H1 (cell line): ENCODE measurements at regions not wholly inside any gene's neighbourhood (a gene's known extent, or its start where the extent isn't known, plus 50 kb on each side); places are given as distances from the start of the nearest gene placed in this dataset.

ENCODE experiments used
- CTCF ChIA-PET: fragments of 300-600 bp; sonication (Branson Sonifier 250); formaldehyde crosslinking; loops from one replicate; lab custom pipeline; 2021; ENCODE audit not compliant: partially characterized antibody; lab: Charles Lee
- POLR2A ChIA-PET: fragments of 300-600 bp; sonication (Branson Sonifier 250); formaldehyde crosslinking; loops from one replicate; lab custom pipeline; 2021; ENCODE audit warnings: inconsistent platforms; ENCODE audit not compliant: partially characterized antibody; lab: Charles Lee
- DNase-seq, 2 experiments: peaks; one replicate each; pipeline versions ENCODE4 v3.0.0 to v3.0.0-alpha.2; 2010 to 2022; ENCODE audit warnings: low spot score in 2 of 2, low read depth in 1 of 2, mixed read lengths in 1 of 2
- FAIRE-seq: peaks from 2 replicates; lab custom pipeline; 2011; peaks lifted over from hg19 to GRCh38; lab: Jason Lieb, UNC
- H2AFZ ChIP-seq: 2 replicates; pipeline ENCODE4 v1.8.1; 2012; ENCODE audit warnings: low read length, inconsistent platforms
- H2AK5ac ChIP-seq: 2 replicates; pipeline ENCODE4 v1.6.1; 2013; ENCODE audit warnings: low read depth, low read length
- H2BK120ac ChIP-seq: replicated peaks from 2 replicates; pipeline ENCODE3; 2013; ENCODE audit warnings: low read depth, low read length, inconsistent platforms
- H2BK12ac ChIP-seq: 2 replicates; pipeline ENCODE4 v1.6.1; 2013; ENCODE audit warnings: low read depth, low read length
- H2BK15ac ChIP-seq: 2 replicates; pipeline ENCODE4 v1.6.1; 2013; ENCODE audit warnings: low read length
- H2BK20ac ChIP-seq: 2 replicates; pipeline ENCODE4 v1.6.1; 2013; ENCODE audit warnings: low read length
- H2BK5ac ChIP-seq: 2 replicates; pipeline ENCODE4 v1.6.1; 2013; ENCODE audit warnings: low read depth, low read length
- H3K14ac ChIP-seq: 2 replicates; pipeline ENCODE4 v1.6.1; 2013; ENCODE audit warnings: inconsistent platforms; ENCODE audit not compliant: insufficient read length
- H3K18ac ChIP-seq: 2 replicates; pipeline ENCODE4 v1.6.1; 2013; ENCODE audit warnings: low read length; ENCODE audit errors: extremely low read depth
- H3K23ac ChIP-seq: 2 replicates; pipeline ENCODE4 v1.6.1; 2013; ENCODE audit warnings: inconsistent platforms; ENCODE audit not compliant: insufficient read length
- H3K23me2 ChIP-seq: 2 replicates; pipeline ENCODE4 v1.6.1; 2013; ENCODE audit warnings: low read depth, low read length
- H3K27ac ChIP-seq: 2 replicates; pipeline ENCODE4 v1.6.1; 2011; ENCODE audit warnings: low read depth, low read length, inconsistent platforms
- H3K27me3 ChIP-seq, 4 experiments: replicated peaks in 1 of 4; 1 replicate in 1 of 4; 2 replicates in 3 of 4; pipeline versions ENCODE4 v1.6.1 to v1.8.1; 2011 to 2013; ENCODE audit warnings: low read length in 3 of 4, mild to moderate bottlenecking in 3 of 4, inconsistent platforms in 2 of 4, mixed read lengths in 2 of 4, moderate library complexity in 1 of 4; ENCODE audit not compliant: control insufficient read depth in 3 of 4, insufficient read depth in 3 of 4; ENCODE audit errors: extremely low read depth in 1 of 4
- H3K36me3 ChIP-seq, 4 experiments: 2 replicates each; pipeline versions ENCODE4 v1.6.1 to v1.8.1; 2011 to 2013; ENCODE audit warnings: mild to moderate bottlenecking in 4 of 4, low read length in 3 of 4, moderate library complexity in 2 of 4, control low read depth in 1 of 4, inconsistent platforms in 1 of 4; ENCODE audit not compliant: insufficient read depth in 4 of 4, control insufficient read depth in 2 of 4
- H3K4ac ChIP-seq: replicated peaks from 2 replicates; pipeline ENCODE3; 2013; ENCODE audit warnings: low read length, low read depth, mixed read lengths, inconsistent platforms; ENCODE audit not compliant: insufficient read length
- H3K4me1 ChIP-seq, 4 experiments: replicated peaks in 1 of 4; 1 replicate in 1 of 4; 2 replicates in 3 of 4; pipeline versions ENCODE4 v1.6.1 to v1.8.1; 2011 to 2013; ENCODE audit warnings: low read length in 3 of 4, inconsistent platforms in 2 of 4, mixed read lengths in 1 of 4; ENCODE audit not compliant: insufficient read depth in 4 of 4, control insufficient read depth in 3 of 4
- H3K4me2 ChIP-seq, 2 experiments: 2 replicates each; pipeline versions ENCODE4 v1.6.1 to v1.8.1; 2011 to 2013; ENCODE audit warnings: low read depth in 2 of 2, low read length in 2 of 2, control low read depth in 1 of 2, inconsistent platforms in 1 of 2, mild to moderate bottlenecking in 1 of 2; ENCODE audit not compliant: insufficient read depth in 1 of 2
- H3K4me3 ChIP-seq, 4 experiments: fragments of 200-600, 300-600 bp in 1 of 4; sonication (generic), shearing (Covaris generic), sonication (Bioruptor Twin) in 1 of 4; 2 replicates each; pipeline versions ENCODE4 v1.5.1 to v1.8.1; 2011 to 2016; ENCODE audit warnings: low read length in 4 of 4, low read depth in 3 of 4, control low read depth in 2 of 4, inconsistent platforms in 2 of 4, mild to moderate bottlenecking in 2 of 4, mixed read lengths in 1 of 4, moderate library complexity in 1 of 4; ENCODE audit not compliant: insufficient read depth in 2 of 4; ENCODE audit errors: extremely low read depth in 1 of 4
- H3K56ac ChIP-seq: replicated peaks from 2 replicates; pipeline ENCODE3; 2013; ENCODE audit warnings: low read depth, mild to moderate bottlenecking, mixed read lengths, low read length, inconsistent platforms; ENCODE audit not compliant: insufficient read length
- H3K79me1 ChIP-seq: 2 replicates; pipeline ENCODE4 v1.6.1; 2013; ENCODE audit warnings: low read depth, low read length, control low read depth
- H3K79me2 ChIP-seq, 2 experiments: 2 replicates each; pipeline versions ENCODE4 v1.6.1 to v1.8.1; 2012 to 2013; ENCODE audit warnings: low read length in 2 of 2, mild to moderate bottlenecking in 2 of 2, inconsistent platforms in 1 of 2; ENCODE audit not compliant: insufficient read depth in 2 of 2, control insufficient read depth in 1 of 2
- H3K9ac ChIP-seq, 4 experiments: replicated peaks in 1 of 4; 1 replicate in 1 of 4; 2 replicates in 3 of 4; pipeline versions ENCODE4 v1.6.1 to v1.8.1; 2011 to 2013; ENCODE audit warnings: low read depth in 3 of 4, low read length in 3 of 4, control low read depth in 2 of 4, mild to moderate bottlenecking in 2 of 4, moderate library complexity in 2 of 4, inconsistent platforms in 1 of 4; ENCODE audit errors: extremely low read depth in 1 of 4
- H3K9me3 ChIP-seq, 2 experiments: 2 replicates each; pipeline versions ENCODE4 v1.6.1 to v1.8.1; 2012 to 2013; ENCODE audit warnings: mild to moderate bottlenecking in 2 of 2, moderate library complexity in 2 of 2, control low read depth in 1 of 2, inconsistent platforms in 1 of 2, low read depth in 1 of 2, low read length in 1 of 2, mixed read lengths in 1 of 2; ENCODE audit not compliant: insufficient read depth in 2 of 2
- H4K20me1 ChIP-seq, 2 experiments: replicated peaks in 1 of 2; 2 replicates each; pipeline versions ENCODE3 to v1.8.1; 2011 to 2013; ENCODE audit warnings: inconsistent platforms in 2 of 2, low read length in 2 of 2, mild to moderate bottlenecking in 1 of 2; ENCODE audit not compliant: insufficient read depth in 2 of 2, control insufficient read depth in 1 of 2
- H4K5ac ChIP-seq: 2 replicates; pipeline ENCODE4 v1.6.1; 2013; ENCODE audit warnings: low read length, low read depth, mixed read lengths, inconsistent platforms; ENCODE audit not compliant: insufficient read length
- H4K8ac ChIP-seq: 2 replicates; pipeline ENCODE4 v1.8.0; 2013; ENCODE audit warnings: mild to moderate bottlenecking, moderate library complexity, low read length, inconsistent platforms; ENCODE audit not compliant: insufficient read depth; ENCODE audit errors: extremely low read depth
- H4K91ac ChIP-seq: replicated peaks from 2 replicates; pipeline ENCODE3; 2013; ENCODE audit warnings: low read length, mixed read lengths, inconsistent platforms; ENCODE audit not compliant: insufficient read length
- PHF8 ChIP-seq: fragments of 200-600 bp; sonication (generic); conservative IDR thresholded peaks from 2 replicates; pipeline ENCODE4 v1.7.1; 2012; ENCODE audit warnings: low read depth, mild to moderate bottlenecking, inconsistent platforms, low read length, moderate library complexity
- RFX5 ChIP-seq: IDR thresholded peaks from 2 replicates; pipeline ENCODE4 v1.6.1; 2011; ENCODE audit warnings: low read depth, low read length, improper control_type of control experiment, borderline replicate concordance
- RNF2 ChIP-seq: fragments of 200-900, 300-1000 bp; sonication (generic); IDR thresholded peaks from 2 replicates; pipeline ENCODE4 v1.7.1; 2016; ENCODE audit warnings: borderline replicate concordance, low read depth, mild to moderate bottlenecking, antibody characterized with exemption, low read length; ENCODE audit not compliant: poor library complexity, severe bottlenecking; ENCODE audit errors: missing control alignments
- SP4 ChIP-seq: IDR thresholded peaks from 2 replicates; pipeline ENCODE4 v1.6.1; 2012; ENCODE audit warnings: low read length, inconsistent platforms
- WGBS, 2 experiments: shearing (Covaris generic) in 1 of 2; methylation state at CpG; one replicate each; pipeline versions ENCODE4 v1.1.6 to v1.1.7; 2013 to 2015; ENCODE audit warnings: low lambda C conversion rate in 2 of 2, mixed read lengths in 2 of 2, inconsistent platforms in 1 of 2, low coverage in 1 of 2, missing lambda C conversion rate in 1 of 2; ENCODE audit not compliant: insufficient replicate concordance in 2 of 2, insufficient coverage in 1 of 2, insufficient read length in 1 of 2; ENCODE audit errors: extremely low coverage in 1 of 2, missing lambda C conversion rate in 1 of 2; 5-methylcytosine and 5-hydroxymethylcytosine counted together

- Histone ChIP-seq H3K4ac (no peak overlapping the region), H2BK120ac (no peak overlapping the region), H3K56ac (no peak overlapping the region), H3K36me3 (no peaks in the 10 kb centered on the region), H3K18ac (no peak overlapping the region), H3K4me3 (no peak overlapping the region), H3K79me1 (no peaks in the 10 kb centered on the region), H3K4me1 (no peaks in the 10 kb centered on the region), H2AFZ (no peak overlapping the region), H2AK5ac (no peak overlapping the region), H4K5ac (no peak overlapping the region), H3K27ac (no peak overlapping the region), H3K23me2 (no peaks in the 10 kb centered on the region), H4K8ac (no peak overlapping the region), H3K27me3 (no peaks in the 10 kb centered on the region), H4K20me1 (no peaks in the 10 kb centered on the region), H3K9ac (no peak overlapping the region), H3K9me3 (no peaks in the 10 kb centered on the region), H2BK12ac (no peak overlapping the region), H2BK15ac (no peak overlapping the region), H3K14ac (no peak overlapping the region), H3K4me2 (no peak overlapping the region), H3K23ac (no peak overlapping the region), H3K79me2 (no peaks in the 10 kb centered on the region), H4K91ac (no peak overlapping the region), H2BK20ac (no peak overlapping the region), H2BK5ac (no peak overlapping the region)
- FAIRE-seq (no peak), DNase-seq (no peak)
- ChIA-PET POLR2A (no interaction called here), CTCF (interaction anchor here (0.7 kb wide), 1 partner anchor 703 kb away, joined by 3 read pairs; no protein-coding TSS in a partner anchor)
- 92% methylated on average over 2 of the region's 2 CpGs; no CpG with 5 or more reads in 1 of the 2 experiments for WGBS, 2 experiments
- TF ChIP-seq SP4 (no peak), RNF2 (no peak), PHF8 (no peak), RFX5 (no peak)
Measured at GRCh38 chr3:35492841-35493240, 146.5 kb upstream of the ARPP21 start.
